Iris pigment epithelial cell (primary cell): ENCODE measurements at regions not wholly inside any gene's neighbourhood (a gene's known extent, or its start where the extent isn't known, plus 50 kb on each side); places are given as distances from the start of the nearest gene placed in this dataset.
"Not testable (repeated sequence)": the region's sequence is repeated elsewhere in the genome, so short reads cannot be mapped to it uniquely, and the experiment has no call there.

Experiments
- DNase-seq: peaks from one replicate; pipeline ENCODE4 v3.0.0-alpha.2; 2011; ENCODE audit warnings: low read depth

DNA sequence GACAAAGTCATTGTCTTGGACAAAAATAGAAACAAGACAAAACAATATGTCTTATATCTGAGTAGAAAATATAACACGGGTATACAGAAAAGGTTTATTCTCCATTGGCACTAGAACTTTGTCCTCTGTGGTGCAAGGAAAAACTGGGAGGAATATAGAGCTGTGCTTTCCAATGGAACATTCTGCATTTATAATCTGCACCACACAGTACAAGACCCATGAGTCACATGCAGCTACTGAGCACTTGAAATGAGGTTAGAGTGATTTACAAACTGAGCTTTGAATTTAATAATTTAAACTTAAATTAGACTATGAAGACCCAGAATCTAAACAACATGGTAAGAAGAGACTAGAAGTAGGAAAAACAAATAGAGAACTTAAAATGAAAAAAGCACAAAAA is 86.1 kb downstream of the RAP2A start:
- DNase-seq = no peak

DNA sequence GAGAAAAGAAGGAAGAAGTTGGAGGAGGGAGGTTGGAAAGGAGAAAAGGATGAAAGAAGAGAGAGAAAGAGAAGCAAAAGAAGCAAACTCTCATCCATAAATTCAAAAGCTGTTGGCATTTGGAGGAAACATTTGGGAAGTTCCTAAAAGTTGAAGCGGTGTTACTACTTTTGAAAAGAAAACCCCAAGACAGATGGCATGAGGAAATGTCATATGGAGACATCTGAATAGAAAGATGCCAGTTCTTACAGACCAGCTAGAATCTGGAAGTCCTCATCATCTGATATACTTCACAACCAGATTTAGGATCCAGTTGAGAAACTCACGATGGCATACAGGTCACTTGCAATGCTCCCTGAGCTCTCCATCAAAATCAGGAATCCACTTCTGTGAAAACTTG is 86.9 kb downstream of the RAP2A start:
- DNase-seq = no peak

DNA sequence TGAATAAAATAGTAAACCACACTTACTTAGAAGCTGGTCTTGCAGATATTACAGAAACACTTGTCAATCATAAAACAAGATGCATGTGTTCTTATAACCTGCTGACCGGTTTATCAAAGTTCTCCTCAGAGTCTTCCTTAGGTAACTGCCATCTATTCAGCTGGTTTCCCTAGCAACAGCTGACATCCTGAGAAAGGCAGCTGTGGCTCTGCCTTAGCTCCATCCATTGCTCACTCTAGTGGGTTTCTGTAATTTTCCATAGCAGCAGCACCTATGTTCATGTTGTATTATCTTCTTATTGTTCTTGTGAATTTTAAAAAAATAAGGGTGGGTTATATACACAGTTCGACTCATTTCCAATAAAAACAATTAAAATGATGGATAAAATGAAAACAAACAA is 87.8 kb downstream of the RAP2A start:
- DNase-seq = no peak

DNA sequence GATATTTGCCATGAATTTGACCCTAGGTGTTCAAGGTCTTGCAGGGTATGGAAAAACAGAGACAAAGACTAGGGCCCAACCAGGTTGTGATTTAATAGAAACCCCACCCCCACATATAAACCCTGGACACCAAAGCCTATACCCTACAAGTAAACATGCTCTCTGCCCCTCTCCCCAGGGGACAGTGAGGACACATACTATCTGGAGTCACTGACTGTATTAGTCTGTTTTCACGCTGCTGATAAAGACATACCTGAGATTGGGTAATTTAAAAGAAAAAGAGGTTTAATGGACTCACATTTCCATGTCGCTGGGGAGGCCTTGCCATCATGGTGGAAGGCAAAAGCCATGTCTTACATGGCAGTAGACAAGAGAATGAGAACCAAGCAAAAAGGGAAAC is 88.3 kb downstream of the RAP2A start:
- no peak for DNase-seq

DNA sequence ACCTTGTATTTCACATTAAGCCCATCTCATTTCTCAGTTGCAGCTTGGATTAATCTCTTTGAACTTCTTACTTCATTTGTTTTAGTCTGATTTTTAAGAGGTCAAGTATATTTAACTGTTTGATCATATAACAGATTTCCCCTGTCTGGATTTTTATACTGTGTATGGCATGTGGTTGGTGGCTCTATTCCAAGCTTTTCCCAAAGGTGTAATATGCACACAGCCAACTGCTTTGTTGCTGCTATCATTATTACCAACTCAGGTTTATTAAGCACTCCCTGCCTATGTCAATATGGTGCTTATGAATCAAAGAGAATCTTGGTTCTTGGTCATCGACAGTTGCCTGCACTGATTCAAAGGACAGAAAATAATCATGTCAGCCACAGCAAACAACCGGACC is 92.6 kb downstream of the RAP2A start:
- no peak for DNase-seq

DNA sequence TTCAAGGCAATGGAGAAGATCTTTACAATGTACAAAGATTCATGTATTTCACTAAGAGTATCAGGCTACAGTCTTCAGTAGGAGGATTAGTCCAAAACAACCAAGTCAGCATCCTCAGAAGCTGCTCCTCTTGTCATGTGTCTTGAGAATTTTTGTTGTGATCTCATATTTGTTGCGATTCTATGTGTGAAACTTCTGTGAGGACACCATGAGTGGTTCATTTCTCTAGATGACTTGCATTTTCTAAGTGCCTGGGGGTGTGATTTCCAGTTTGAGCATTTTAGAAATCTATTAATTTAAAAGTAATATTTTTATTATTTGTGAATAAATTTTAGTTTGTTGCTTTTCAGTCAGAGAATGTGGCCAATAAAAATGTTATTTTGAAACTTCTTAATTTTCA is 94.5 kb downstream of the RAP2A start:
- no peak for DNase-seq

DNA sequence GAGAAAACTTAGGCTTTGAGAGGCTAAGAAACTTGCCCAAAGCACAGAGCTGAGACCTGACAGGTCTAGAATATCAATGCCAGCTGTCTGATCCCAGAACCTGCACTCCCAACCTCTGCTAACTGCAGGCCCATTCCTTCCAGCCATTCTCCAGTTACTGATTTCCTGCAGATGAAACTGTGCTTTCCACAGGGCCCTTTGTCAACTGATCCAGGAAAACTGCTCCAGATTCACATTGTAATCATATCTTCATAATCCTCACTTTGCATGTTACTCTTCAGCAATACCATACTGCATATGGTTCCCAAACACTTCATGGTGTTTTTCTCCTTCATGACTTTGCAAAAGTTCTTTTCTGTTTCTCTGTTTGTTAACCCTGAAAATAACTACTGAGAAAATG is 100.6 kb downstream of the RAP2A start:
- no peak for DNase-seq

DNA sequence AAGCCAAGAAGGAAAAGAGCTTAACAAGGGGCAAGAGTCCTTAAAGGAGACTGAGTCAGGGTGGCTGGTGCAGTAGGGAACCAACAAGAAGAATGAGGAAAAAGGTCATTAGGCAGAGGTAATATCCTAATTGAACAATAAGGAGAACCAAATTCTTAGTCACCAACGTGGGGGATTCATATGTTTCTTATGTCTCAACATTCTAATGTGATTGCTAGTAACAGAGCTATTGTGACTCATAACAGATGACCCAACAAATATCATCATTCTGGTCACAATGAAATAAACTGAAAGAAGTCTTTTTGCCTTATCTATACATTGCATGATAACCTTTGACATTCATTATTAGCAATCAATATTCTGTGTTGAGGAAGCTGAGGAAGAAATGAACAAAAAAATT is 101.6 kb downstream of the RAP2A start:
- peak; percentile 65 for DNase-seq

DNA sequence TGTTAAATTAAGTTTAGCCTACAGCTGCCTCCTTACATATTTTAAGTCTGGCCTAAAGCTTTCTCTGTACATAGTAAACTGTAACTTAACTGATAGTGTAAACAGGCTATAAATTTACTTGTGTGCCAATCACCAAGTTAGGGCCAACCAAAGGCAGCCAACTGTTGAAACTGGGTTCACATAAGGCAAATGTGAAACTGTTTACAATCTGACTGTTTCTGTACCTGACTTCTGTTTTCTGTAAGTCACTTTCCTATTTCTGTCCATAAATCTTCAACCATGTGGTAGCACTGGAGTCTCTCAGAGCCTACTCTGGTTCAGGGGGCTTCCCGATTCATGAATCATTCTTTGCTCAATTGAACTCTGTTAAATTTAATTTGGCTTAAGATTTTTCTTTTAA is 103.1 kb downstream of the RAP2A start:
- DNase-seq = no peak

DNA sequence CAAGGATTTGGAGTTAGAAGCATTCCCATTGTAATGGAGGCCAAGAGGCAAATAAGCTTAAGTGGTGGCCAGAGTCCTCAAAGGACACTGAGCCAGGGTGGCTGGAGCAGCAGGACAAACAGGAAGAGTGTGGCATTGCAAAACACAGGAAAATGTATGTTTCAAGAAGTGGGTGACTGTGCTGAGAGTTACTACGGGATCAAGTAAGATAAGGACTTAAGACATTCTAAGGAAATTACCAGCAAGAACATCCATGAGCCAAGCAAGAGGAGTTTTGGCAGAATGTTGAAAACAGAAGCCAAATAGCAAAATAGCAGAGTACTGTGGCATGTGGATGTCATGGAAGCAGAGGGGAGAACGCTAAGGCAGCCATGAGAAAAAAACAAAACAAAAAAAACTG is 104.2 kb downstream of the RAP2A start:
- no peak for DNase-seq

DNA sequence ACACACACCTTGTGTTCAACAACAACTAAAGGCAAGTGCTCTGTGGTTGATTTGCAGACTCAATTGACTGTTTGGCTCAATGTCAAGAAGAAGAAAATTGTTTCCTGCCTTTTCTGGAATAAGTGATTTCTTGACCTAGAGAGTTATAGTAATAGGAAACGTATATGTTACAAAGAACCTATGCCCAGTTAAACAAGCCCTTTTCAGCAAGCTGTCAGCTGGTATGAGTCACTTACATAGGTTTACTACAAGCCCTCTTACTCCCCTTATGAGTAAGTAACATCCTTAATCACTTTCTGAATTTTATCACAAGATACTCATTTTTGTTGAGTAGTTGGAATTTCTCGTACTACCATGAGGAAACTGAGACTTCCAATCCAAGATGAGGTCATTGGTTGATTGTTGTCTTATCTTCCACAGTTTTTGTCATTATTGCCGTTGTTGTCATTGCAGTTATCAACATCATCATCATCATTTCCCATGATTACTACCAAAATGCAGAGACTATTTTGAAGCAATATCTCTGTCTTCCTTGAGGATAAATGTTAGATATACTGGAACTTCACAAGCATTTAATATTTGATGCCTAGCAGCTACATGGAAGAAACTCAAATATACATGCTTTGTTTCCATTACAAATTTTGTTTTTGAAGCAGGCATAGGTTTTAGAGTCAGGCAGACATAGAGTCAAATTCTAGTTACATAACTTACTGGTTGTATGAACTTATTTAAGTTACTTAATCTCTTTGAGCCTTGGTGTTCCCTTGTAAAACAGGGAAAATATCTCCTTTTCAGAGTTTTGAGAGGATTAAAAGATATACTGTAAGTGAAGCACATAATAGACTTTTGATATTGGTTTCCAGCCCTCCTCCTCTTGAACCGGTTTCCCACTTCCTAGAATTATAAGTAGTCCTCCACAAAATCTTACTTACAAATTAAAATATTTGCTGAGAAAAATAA is 106.0 kb downstream of the RAP2A start:
- peak; percentile 60 for DNase-seq

DNA sequence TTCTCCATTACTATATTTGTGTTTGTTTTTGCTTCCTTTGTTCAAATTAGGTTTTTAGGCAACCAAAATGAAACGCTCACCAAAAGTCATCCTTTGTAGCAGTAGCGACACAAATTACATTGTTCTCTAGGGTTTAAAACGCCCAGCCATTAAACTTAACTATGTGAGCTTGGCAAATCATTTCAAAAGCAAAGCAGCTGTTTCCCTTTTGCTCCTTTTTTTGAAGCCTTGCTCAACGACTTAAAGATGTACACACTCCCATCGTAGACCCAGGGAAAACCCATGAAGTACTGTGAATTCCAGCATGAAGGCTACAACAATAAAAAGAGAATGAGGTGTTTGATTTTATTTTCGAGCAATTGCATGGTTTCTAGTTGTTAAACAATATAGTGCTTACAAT is 106.7 kb downstream of the RAP2A start:
- no peak for DNase-seq

DNA sequence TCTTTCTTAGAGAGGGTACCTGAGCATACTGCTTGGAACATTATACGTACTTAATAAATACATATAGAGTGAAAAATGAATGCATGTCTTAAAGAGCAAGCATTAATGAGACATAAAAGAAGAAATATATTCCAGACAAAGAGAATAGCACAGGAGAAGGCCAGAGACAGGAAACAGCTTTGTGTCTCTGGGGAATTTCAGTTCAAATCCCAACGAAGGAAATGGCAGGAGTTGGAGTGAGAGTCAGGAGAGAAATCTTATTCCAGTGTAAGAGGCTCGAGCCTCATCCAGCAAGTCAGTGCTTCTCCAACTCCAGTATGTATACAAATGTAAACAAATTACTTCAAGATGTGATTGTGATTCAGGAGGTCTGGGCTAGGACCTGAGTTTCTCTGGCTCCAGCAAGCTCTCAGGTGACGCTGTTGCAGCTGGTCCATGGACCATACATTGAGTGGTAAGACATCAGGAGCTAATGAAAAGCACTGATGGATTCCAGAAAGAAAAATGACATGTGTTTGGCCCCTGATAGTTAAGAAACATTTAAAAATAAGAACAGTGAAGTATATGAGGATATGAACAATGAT is 108.2 kb downstream of the RAP2A start:
- DNase-seq = no peak

DNA sequence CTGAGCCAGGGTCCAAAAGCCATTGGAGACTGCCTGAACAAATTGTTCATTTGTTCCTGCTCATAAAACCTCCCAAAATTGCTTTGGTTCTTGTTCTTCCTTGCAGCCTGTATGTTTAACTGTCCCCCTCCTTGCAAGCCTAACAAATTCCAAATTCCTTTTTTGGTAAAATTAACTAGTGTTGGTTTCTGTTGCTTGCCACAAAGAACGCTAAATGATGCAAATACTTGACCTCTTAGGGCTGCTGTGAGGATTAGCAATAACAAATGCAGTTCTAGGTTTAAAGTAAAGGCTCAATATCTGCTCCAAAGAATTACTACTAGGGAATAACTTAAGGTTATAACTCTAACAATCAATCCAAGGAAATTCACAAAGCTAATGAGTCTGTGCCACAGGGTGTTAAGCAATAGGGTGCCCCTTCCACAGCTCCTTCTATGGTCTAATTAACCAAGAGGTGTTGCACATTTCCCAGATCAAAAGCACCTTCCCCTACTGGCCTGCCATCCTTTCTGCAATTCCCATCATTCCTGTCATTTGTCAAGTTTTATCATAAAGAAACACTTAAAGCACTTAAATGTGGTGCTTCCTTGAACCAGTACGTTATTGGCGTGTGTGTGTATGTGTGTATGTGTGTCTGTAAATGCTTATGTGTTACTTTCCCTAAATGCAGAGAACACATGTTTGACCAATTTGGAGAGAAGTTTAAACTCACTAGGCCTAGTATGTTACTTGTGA is 110.2 kb downstream of the RAP2A start:
- peak; percentile 45 for DNase-seq

DNA sequence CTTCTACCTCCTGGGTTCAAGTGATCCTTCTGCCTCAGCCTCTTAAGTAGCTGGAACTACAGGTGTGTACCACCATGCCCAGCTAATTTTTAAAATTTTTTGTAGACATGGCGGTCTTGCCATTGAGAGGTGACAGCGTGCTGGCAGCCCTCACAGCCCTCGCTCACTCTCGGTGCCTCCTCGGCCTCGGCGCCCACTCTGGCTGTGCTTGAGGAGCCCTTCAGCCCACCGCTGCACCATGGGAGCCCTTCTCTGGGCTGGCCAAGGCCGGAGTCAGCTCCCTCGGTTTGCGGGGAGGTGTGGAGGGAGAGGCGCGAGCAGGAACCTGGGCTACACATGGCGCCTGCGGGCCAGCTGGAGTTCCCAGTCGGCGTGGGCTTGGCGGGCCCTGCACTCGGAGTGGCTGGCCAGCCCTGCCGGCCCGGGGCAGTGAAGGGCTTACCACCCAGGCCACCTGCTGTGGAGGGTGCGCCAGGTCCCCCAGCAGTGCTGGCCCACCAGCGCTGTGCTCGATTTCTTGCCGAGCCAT is 111.1 kb downstream of the RAP2A start:
- DNase-seq = not testable (repeated sequence)

DNA sequence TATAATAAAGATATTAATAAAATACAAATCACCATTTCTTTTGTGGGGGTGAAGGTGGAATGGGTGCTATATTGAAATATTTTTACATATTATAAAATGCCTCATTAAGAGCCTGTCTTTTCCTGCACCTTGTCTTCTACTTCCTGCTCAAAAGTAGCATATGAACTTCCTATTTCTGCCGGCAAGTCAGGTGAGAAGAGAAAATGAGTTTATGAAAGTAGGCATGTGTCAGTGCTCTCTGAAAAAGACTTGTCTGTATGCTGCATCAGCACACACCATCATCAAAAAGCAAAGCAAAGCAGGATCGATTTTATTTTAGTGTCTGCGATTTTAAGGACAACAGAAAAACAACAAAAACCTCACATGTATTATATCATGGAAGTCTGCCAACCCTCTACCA is 114.2 kb downstream of the RAP2A start:
- DNase-seq = no peak

DNA sequence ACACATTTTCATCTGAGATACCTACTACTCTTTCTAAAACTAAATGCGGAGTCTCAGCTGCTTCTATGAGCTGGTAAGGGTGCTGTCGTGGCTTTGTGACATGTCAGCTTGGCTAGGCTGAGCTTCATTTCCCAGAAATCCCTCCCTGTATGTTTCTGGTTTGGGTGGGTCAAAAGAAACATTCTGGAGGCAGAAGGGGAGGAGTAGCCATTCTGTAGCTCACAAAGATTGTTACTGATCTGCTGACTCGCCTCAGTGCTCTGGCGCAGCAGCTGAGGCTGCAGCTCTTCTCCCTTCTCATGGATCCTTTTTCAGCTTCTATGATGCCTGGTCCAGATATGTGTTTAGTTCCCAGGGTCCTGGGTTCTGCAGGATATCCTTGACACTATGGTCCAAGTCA is 114.7 kb downstream of the RAP2A start:
- DNase-seq = no peak

DNA sequence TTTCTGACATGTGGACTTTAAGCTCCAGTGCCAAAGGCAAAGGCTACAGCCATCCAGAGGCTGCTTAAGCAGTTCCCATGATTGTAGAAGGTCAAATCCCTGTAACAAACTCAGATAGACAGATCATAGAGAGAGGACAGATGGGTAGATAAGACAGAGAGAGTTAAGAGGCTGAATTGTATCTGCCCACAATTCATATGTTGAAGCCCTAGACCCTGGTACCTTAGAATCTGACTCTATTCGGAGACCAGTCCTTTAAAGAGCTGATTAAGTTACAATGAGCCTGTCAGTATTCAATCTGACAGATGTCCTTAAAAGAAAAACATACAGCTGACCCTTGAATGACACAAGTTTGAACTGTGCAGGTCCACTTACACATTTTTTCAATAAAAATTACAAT is 115.2 kb downstream of the RAP2A start:
- no peak for DNase-seq

DNA sequence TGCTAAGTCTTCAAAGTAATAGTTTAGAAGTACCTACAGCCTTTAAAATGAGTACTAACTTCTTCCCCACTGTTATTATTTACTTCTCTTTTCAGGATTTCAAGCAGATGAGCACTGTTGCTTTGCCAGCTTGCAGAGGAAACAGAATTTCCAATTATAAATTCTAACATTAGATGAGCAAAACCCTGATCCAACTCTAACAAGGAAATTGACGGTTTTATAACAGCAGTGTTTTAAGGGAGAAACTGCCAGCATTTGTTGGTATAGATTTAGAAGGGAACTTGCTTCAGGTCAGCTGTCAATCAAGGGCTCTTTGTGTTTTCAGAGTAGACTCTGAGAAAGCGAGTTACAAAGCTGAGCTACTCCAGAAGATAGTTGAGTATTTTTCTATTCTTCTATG is 120.5 kb downstream of the RAP2A start:
- no peak for DNase-seq

DNA sequence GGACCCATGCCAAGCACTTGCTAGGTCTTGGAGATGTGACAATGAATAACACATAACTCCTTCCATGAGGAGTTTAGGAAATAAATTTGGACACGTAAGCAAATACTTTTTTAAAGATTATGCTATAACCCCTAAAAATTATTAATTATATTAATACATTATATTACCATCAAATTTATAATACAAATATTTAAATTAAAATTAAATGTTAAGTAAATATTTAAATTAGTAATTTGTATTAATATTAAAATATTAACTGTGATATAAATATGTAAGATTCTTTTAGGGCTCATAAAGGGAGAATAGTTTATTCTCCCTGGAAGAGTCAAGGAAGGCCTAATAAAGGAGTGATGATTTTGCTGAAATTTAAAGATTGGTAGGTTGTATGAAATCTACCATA is 121.1 kb downstream of the RAP2A start:
- DNase-seq = no peak

DNA sequence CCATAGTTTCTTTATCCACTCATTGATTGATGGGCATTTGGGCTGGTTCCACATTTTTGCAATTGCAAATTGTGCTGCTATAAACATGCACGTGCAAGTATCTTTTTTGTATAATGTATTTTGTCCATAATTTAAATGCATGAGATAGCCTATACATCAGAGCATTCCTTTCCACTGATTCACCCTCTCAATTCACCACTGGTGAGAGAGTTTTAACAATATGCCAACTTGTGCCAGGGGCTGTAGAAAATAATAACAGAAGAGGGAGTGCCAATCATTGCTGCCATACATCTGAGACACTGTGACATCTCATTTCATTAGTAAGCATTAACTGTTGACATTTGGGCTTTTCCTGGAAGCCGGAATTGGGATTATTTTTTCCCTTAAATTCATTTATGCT is 125.1 kb downstream of the RAP2A start:
- no peak for DNase-seq

DNA sequence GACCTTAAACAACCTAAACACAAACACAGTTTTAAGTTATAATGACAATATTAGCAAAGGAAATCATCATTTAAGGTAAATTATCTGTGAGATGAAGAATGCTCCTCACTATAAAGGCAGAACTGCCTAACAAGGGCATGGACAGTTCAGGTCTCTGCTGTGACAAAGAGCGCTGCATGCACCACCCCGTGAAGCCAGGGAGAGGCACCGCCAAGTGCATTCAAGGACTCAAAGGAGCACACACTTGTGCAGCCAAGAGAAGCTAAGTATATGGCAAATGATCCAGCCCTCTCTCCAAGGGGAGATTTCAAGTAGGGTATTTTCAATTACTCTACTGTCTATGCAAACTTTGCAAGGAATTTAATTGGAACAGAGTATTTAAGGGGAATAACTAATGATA is 126.0 kb downstream of the RAP2A start:
- DNase-seq = no peak

DNA sequence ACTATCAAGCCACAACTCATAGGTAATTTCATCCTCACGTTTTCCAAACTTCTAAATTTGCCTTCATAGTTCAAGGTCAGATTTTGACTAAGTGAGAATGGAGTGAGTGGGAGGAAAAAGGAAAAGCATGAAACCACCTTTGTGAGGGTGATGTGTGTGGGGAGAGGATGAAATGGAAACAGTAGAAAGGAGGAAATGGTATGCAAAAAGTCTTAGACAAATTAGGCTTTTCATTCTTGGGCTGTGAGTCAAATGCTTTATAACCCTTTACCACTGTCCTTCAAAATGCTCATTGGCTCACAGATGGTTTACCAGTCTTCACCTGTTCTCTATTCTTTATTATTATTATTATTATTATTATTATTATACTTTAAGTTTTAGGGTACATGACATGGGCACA is 127.2 kb downstream of the RAP2A start:
- no peak for DNase-seq
